ENCODE measurements at regions not wholly inside any gene's neighbourhood (a gene's known extent, or its start where the extent isn't known, plus 50 kb on each side); places are given as distances from the start of the nearest gene placed in this dataset.

DNA sequence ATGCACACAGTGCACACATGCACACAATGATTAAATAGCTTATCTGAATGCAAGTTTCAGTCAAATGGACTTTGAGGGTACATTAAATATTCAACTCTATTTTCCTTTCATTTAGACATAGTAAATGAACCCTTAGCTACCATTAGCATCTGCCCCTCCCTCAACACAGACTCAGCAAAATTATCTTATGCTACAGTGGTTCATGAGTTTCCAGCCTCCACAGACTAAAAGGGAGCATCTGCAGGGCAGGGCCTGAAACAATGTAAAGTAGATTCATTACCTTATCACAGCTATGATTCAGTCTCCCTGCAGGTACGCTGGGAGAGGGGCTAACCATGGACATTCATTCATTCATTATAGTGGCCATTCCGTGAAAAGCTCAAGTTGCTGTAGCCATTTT, 329.1 kb downstream of the VGLL3 start:
- no peak for DNase-seq
- H3K27me3 ChIP-seq (ENCODE audit: control insufficient read depth, insufficient read depth, low read length) = no peaks in the 10 kb centered on the region
- no peak overlapping the region for H2AK5ac ChIP-seq (ENCODE audit: low read depth, low read length)
- no peak overlapping the region for H4K91ac ChIP-seq (ENCODE audit: insufficient read depth, low read depth, low read length)
- H3K9me3 ChIP-seq (ENCODE audit: control insufficient read depth, insufficient read depth, low read length) = no peaks in the 10 kb centered on the region
- CTCF ChIA-PET = no interaction called here
- H3K79me1 ChIP-seq (ENCODE audit: low read depth in 1 of 2, low read length in 2 of 2) = no peaks in the 10 kb centered on the region
- no peak overlapping the region for H3K9ac ChIP-seq (ENCODE audit: low read depth, low read length)
- intact Hi-C loops (cut with micrococcal nuclease) (no loop called here), in situ Hi-C loops (cut with MboI; ENCODE audit: low sequenced_read_pairs) (no loop called here), dilution Hi-C loops (cut with HindIII; ENCODE audit: low sequenced_read_pairs, unreplicated experiment) (no loop called here)
- H2BK20ac ChIP-seq (ENCODE audit: low read depth, low read length) = no peak overlapping the region
- H4K20me1 ChIP-seq (ENCODE audit: insufficient read depth, low read length) = no peaks in the 10 kb centered on the region
- H3K9me1 ChIP-seq (ENCODE audit: insufficient read depth, low read length) = no peaks in the 10 kb centered on the region
- H3K14ac ChIP-seq (replicated peaks; ENCODE audit: low read depth, low read length) = no peak overlapping the region
- H3K23ac ChIP-seq (ENCODE audit: low read depth, low read length) = no peak overlapping the region
- no peak overlapping the region for H2BK120ac ChIP-seq (ENCODE audit: low read depth, low read length)
- no peak overlapping the region for H2BK15ac ChIP-seq (ENCODE audit: low read depth, low read length)
- no peak overlapping the region for H2AFZ ChIP-seq (replicated peaks; ENCODE audit: low read length, poor library complexity)
- H3K36me3 ChIP-seq (ENCODE audit: control insufficient read depth, insufficient read depth, low read length) = no peaks in the 10 kb centered on the region
- no peaks in the 10 kb centered on the region for H3K4me1 ChIP-seq (ENCODE audit: control insufficient read depth, insufficient read depth, low read length)
- no peak overlapping the region for H3K18ac ChIP-seq (ENCODE audit: low read depth, low read length)
- no peak overlapping the region for H2AK9ac ChIP-seq (replicated peaks; ENCODE audit: low read depth, low read length, poor library complexity)
- no peak overlapping the region for H3K4ac ChIP-seq (ENCODE audit: low read depth, low read length)
- BruUV-seq (replicated peaks) = no TSS peak
- H3K4me3 ChIP-seq (ENCODE audit: insufficient read depth, low read depth, low read length) = no peak overlapping the region
- POLR2A ChIA-PET (ENCODE audit: unreplicated experiment) = no interaction called here
- H3K27ac ChIP-seq (ENCODE audit: insufficient read depth, low read length) = no peak overlapping the region
- no peak overlapping the region for H3K56ac ChIP-seq (ENCODE audit: extremely low read depth, insufficient read depth, low read length)
- TF ChIP-seq RCOR1 (IDR thresholded peaks at IDR 0.05; ENCODE audit: insufficient replicate concordance, low read length) (no peak), NFE2L2 (IDR thresholded peaks at IDR 0.05; ENCODE audit: low read depth, low read length) (no peak), RFX5 (IDR thresholded peaks at IDR 0.05; ENCODE audit: low read depth, low read length) (no peak), CHD1 (IDR thresholded peaks at IDR 0.05; ENCODE audit: low read depth, low read length) (no peak), MAZ (IDR thresholded peaks at IDR 0.05; ENCODE audit: borderline replicate concordance, low read depth, low read length) (no peak)
- TF ChIP-seq, protein P1, sequence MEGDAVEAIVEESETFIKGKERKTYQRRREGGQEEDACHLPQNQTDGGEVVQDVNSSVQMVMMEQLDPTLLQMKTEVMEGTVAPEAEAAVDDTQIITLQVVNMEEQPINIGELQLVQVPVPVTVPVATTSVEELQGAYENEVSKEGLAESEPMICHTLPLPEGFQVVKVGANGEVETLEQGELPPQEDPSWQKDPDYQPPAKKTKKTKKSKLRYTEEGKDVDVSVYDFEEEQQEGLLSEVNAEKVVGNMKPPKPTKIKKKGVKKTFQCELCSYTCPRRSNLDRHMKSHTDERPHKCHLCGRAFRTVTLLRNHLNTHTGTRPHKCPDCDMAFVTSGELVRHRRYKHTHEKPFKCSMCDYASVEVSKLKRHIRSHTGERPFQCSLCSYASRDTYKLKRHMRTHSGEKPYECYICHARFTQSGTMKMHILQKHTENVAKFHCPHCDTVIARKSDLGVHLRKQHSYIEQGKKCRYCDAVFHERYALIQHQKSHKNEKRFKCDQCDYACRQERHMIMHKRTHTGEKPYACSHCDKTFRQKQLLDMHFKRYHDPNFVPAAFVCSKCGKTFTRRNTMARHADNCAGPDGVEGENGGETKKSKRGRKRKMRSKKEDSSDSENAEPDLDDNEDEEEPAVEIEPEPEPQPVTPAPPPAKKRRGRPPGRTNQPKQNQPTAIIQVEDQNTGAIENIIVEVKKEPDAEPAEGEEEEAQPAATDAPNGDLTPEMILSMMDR (conservative IDR thresholded peaks at IDR 0.05; ENCODE audit: low read depth, low read length) = no peak
- H4K8ac ChIP-seq (ENCODE audit: low read depth in 2 of 2, low read length in 2 of 2) = no peak overlapping the region
- no peak overlapping the region for H3K4me2 ChIP-seq (ENCODE audit: low read depth, low read length)
- no CpG with 5 or more reads among the region's 2 CpGs for WGBS, 2 experiments (ENCODE audit: extremely low coverage in 2 of 2, insufficient read length in 1 of 2)
- H2BK5ac ChIP-seq (ENCODE audit: low read depth, low read length, poor library complexity, severe bottlenecking) = no peak overlapping the region
- no peak for ATAC-seq (ENCODE audit: low read depth)
- H4K5ac ChIP-seq (ENCODE audit: low read depth, low read length) = no peak overlapping the region
